ENCODE measurements at regions not wholly inside any gene's neighbourhood (a gene's known extent, or its start where the extent isn't known, plus 50 kb on each side); places are given as distances from the start of the nearest gene placed in this dataset.

DNA sequence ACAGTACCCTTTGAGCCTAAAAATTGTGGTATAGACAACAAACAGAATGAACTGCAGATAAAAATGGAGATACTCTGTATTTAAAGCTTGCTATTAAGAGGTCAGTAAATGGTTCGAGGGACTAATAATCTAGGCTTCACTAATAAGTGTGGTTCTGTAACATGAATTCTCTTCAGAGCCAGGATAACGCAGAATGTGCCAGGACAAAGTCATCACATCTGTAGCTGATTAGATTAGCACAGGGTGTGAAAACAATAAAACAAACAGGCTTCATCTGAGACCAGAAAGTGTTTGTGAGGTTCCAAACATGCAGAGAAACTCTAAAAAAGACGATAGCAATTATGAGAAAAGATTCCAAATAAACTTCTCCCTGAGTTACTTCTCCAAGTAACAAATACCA lies 89.1 kb upstream of the LUZP2 start:
- TF ChIP-seq, protein P1, sequence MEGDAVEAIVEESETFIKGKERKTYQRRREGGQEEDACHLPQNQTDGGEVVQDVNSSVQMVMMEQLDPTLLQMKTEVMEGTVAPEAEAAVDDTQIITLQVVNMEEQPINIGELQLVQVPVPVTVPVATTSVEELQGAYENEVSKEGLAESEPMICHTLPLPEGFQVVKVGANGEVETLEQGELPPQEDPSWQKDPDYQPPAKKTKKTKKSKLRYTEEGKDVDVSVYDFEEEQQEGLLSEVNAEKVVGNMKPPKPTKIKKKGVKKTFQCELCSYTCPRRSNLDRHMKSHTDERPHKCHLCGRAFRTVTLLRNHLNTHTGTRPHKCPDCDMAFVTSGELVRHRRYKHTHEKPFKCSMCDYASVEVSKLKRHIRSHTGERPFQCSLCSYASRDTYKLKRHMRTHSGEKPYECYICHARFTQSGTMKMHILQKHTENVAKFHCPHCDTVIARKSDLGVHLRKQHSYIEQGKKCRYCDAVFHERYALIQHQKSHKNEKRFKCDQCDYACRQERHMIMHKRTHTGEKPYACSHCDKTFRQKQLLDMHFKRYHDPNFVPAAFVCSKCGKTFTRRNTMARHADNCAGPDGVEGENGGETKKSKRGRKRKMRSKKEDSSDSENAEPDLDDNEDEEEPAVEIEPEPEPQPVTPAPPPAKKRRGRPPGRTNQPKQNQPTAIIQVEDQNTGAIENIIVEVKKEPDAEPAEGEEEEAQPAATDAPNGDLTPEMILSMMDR (IDR thresholded peaks at IDR 0.05; ENCODE audit: low read depth, low read length), result no peak
- no peak for TF ChIP-seq EZH2phosphoT487 (IDR thresholded peaks at IDR 0.05; ENCODE audit: low read depth)
